ENCODE measurements at regions not wholly inside any gene's neighbourhood (a gene's known extent, or its start where the extent isn't known, plus 50 kb on each side); places are given as distances from the start of the nearest gene placed in this dataset.

- ATAC-seq (no peak), DNase-seq (ENCODE audit: low spot score) (no peak)
- Histone ChIP-seq H3K79me2 (replicated peaks; ENCODE audit: insufficient read depth) (no peaks in the 10 kb centered on the region), H3K4me3 (no peak overlapping the region), H3K36me3 (ENCODE audit: insufficient read depth) (no peaks in the 10 kb centered on the region), H3F3A (replicated peaks; ENCODE audit: low read depth) (no peaks in the 10 kb centered on the region), H4K20me1 (replicated peaks; ENCODE audit: insufficient read depth) (no peaks in the 10 kb centered on the region), H3K4me2 (no peak overlapping the region), H3K27me3 (ENCODE audit: insufficient read depth) (no peaks in the 10 kb centered on the region), H3K4me1 (ENCODE audit: insufficient read depth) (no peaks in the 10 kb centered on the region), H3K9me2 (ENCODE audit: insufficient read depth) (peaks cover 9% of the 10 kb centered on the region; the same call in 1 of the 2 replicates), H3K27ac (ENCODE audit: low read depth) (no peak overlapping the region), H2AFZ (no peak overlapping the region)
- no peak for TF ChIP-seq EZH2 (IDR thresholded peaks at IDR 0.05; ENCODE audit: low read depth, unreplicated experiment)
- no peak overlapping the region for H3K27ac Mint-ChIP-seq
- no peaks in the 10 kb centered on the region for H3K27me3 Mint-ChIP-seq (ENCODE audit: insufficient read depth, low read depth, poor library complexity)
- no peaks in the 10 kb centered on the region for H3K4me1 Mint-ChIP-seq
- no peaks in the 10 kb centered on the region for H3K9me3 Mint-ChIP-seq
- no peaks in the 10 kb centered on the region for H3K36me3 Mint-ChIP-seq (ENCODE audit: low read depth)
- no peak overlapping the region for H3K4me3 Mint-ChIP-seq
Measured at GRCh38 chr2:16739778-16740581, 74.3 kb upstream of the CYRIA start.

DNA sequence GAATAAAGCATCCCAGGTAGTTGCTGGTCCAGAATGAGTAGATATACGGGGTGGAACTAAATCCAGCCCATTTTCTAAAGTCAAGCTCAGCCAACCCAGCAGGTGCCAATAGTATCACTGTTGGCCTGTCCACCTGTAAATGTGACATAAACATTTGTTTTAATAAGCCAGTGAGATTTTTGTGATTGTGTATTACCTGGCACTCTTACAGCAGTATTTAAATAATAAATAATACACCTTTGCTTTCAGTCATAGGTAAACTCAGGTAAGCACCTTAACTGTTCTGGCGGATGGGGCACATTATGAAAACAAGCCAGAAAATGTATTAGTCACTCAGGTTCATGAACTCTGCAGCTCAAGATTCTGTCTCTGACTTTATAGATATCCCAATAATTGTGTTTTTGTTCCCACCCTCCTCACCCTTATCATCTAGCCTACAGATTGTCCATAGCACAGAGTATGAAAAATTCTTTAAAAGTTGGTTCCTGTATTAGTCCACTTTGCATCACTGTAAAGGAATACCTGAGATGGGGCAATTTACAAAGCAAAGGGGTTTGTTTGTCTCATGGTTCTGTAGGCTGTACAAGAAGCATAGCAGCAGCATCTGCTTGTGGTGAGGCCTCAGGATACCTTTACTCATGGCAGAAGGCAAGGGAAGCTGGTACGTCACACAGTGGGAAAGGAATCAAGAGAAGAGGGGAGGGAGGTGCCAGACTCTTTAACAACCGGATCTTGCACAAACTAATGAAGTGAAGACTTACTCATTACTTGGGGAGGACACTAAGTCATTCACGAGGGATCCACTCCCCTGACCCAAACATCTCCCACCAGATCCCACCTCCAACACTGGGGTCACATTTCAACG is 73.0 kb upstream of the CYRIA start:
- no peak for DNase-seq (ENCODE audit: low spot score)
- ATAC-seq = no peak
- TF ChIP-seq EZH2phosphoT487 (IDR thresholded peaks at IDR 0.05; ENCODE audit: unreplicated experiment) (no peak), NANOG (IDR thresholded peaks at IDR 0.05; ENCODE audit: borderline replicate concordance) (no peak), ZNF114 (CRISPR knock-in tag; IDR thresholded peaks at IDR 0.05) (no peak), STAT1 (IDR thresholded peaks at IDR 0.05; ENCODE audit: unreplicated experiment) (no peak), JUNB (IDR thresholded peaks at IDR 0.05; ENCODE audit: unreplicated experiment) (no peak)
- TF ChIP-seq, protein P1, sequence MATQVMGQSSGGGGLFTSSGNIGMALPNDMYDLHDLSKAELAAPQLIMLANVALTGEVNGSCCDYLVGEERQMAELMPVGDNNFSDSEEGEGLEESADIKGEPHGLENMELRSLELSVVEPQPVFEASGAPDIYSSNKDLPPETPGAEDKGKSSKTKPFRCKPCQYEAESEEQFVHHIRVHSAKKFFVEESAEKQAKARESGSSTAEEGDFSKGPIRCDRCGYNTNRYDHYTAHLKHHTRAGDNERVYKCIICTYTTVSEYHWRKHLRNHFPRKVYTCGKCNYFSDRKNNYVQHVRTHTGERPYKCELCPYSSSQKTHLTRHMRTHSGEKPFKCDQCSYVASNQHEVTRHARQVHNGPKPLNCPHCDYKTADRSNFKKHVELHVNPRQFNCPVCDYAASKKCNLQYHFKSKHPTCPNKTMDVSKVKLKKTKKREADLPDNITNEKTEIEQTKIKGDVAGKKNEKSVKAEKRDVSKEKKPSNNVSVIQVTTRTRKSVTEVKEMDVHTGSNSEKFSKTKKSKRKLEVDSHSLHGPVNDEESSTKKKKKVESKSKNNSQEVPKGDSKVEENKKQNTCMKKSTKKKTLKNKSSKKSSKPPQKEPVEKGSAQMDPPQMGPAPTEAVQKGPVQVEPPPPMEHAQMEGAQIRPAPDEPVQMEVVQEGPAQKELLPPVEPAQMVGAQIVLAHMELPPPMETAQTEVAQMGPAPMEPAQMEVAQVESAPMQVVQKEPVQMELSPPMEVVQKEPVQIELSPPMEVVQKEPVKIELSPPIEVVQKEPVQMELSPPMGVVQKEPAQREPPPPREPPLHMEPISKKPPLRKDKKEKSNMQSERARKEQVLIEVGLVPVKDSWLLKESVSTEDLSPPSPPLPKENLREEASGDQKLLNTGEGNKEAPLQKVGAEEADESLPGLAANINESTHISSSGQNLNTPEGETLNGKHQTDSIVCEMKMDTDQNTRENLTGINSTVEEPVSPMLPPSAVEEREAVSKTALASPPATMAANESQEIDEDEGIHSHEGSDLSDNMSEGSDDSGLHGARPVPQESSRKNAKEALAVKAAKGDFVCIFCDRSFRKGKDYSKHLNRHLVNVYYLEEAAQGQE (IDR thresholded peaks at IDR 0.05; ENCODE audit: unreplicated experiment) = no peak
- Histone ChIP-seq H3K36me3 (ENCODE audit: insufficient read depth) (no peaks in the 10 kb centered on the region), H3K4me3 (no peak overlapping the region), H3F3A (replicated peaks; ENCODE audit: low read depth) (no peaks in the 10 kb centered on the region), H3K79me2 (replicated peaks; ENCODE audit: insufficient read depth) (no peaks in the 10 kb centered on the region), H3K27ac (ENCODE audit: low read depth) (no peak overlapping the region), H3K4me1 (ENCODE audit: insufficient read depth) (no peaks in the 10 kb centered on the region), H4K20me1 (replicated peaks; ENCODE audit: insufficient read depth) (no peaks in the 10 kb centered on the region), H3K27me3 (ENCODE audit: insufficient read depth) (no peaks in the 10 kb centered on the region), H3K4me2 (no peak overlapping the region), H2AFZ (no peak overlapping the region), H3K9me2 (ENCODE audit: insufficient read depth) (0 out of 2 replicates have a peak, but pooled peaks cover under 1% of the 10 kb centered on the region)
- Mint-ChIP-seq H3K9me3 (no peaks in the 10 kb centered on the region), H3K36me3 (ENCODE audit: low read depth) (no peaks in the 10 kb centered on the region), H3K27ac (no peak overlapping the region), H3K4me3 (no peak overlapping the region), H3K4me1 (no peaks in the 10 kb centered on the region), H3K27me3 (ENCODE audit: insufficient read depth, low read depth, poor library complexity) (no peaks in the 10 kb centered on the region)

Measured in GM23338 (cell line).